Spleen (tissue), 4 donors: ENCODE measurements at regions not wholly inside any gene's neighbourhood (a gene's known extent, or its start where the extent isn't known, plus 50 kb on each side); places are given as distances from the start of the nearest gene placed in this dataset.

Source experiments
- small RNA-seq, 4 donors: library from RNA; depleted of rRNA; stranded (forward); fragments of <200 nt; gene quantifications; one replicate each; pipeline ENCODE3, GENCODE V24; 2016

Small RNAs in the stretch of these regions (small RNA-seq; reads per million reads assigned to genes)
- gene AC026784.1 (0 reads per million in 4 donors), gene RF00019 (0 reads per million in 4 donors), gene RF00561 (0 reads per million in 4 donors)
